Islet precursor cell (in vitro differentiated cells): ENCODE measurements at regions not wholly inside any gene's neighbourhood (a gene's known extent, or its start where the extent isn't known, plus 50 kb on each side); places are given as distances from the start of the nearest gene placed in this dataset.

Experiments
- DNase-seq: peaks from one replicate; pipeline ENCODE4 v3.0.0-alpha.2; 2018

- DNase-seq: no peak
Measured at GRCh38 chr4:187544461-187545053, 451.0 kb upstream of the ZFP42 start.

- no peak for DNase-seq
Measured at GRCh38 chr4:187547316-187547715, 448.3 kb upstream of the ZFP42 start.

GRCh38 chr4:187550256-187550950 is 445.2 kb upstream of the ZFP42 start:
- no peak for DNase-seq

- no peak for DNase-seq
Measured at GRCh38 chr4:187552781-187553180, 442.8 kb upstream of the ZFP42 start.

- DNase-seq: no peak
Measured at GRCh38 chr4:187555174-187555573, 440.4 kb upstream of the ZFP42 start.

- DNase-seq: no peak
Measured at GRCh38 chr4:187558391-187558790, 437.2 kb upstream of the ZFP42 start.

GRCh38 chr4:187562345-187562744 is 433.2 kb upstream of the ZFP42 start:
- DNase-seq: no peak

- DNase-seq: no peak
Measured at GRCh38 chr4:187565416-187565815, 430.2 kb upstream of the ZFP42 start.

GRCh38 chr4:187569871-187570270 is 425.7 kb upstream of the ZFP42 start:
- no peak for DNase-seq

GRCh38 chr4:187575706-187576105 is 419.9 kb upstream of the ZFP42 start:
- DNase-seq: no peak

- no peak for DNase-seq
Measured at GRCh38 chr4:187576751-187577150, 418.8 kb upstream of the ZFP42 start.

- no peak for DNase-seq
Measured at GRCh38 chr4:187577941-187578480, 417.6 kb upstream of the ZFP42 start.

- no peak for DNase-seq
Measured at GRCh38 chr4:187586892-187587291, 408.7 kb upstream of the ZFP42 start.

- no peak for DNase-seq
Measured at GRCh38 chr4:187598196-187598595, 397.4 kb upstream of the ZFP42 start.

- DNase-seq: no peak
Measured at GRCh38 chr4:187602339-187603092, 393.1 kb upstream of the ZFP42 start.

- DNase-seq: no peak
Measured at GRCh38 chr4:187603093-187604025, 392.2 kb upstream of the ZFP42 start.

GRCh38 chr4:187604984-187605383 is 390.6 kb upstream of the ZFP42 start:
- DNase-seq: no peak

- DNase-seq: no peak
Measured at GRCh38 chr4:187606581-187606980, 389.0 kb upstream of the ZFP42 start.

GRCh38 chr4:187608001-187608421 is 387.6 kb upstream of the ZFP42 start:
- DNase-seq: no peak

GRCh38 chr4:187612301-187612700 is 383.3 kb upstream of the ZFP42 start:
- DNase-seq: peak; percentile 70

GRCh38 chr4:187613089-187613839 is 382.3 kb upstream of the ZFP42 start:
- no peak for DNase-seq

GRCh38 chr4:187615972-187616371 is 379.6 kb upstream of the ZFP42 start:
- no peak for DNase-seq
